ENCODE measurements at regions not wholly inside any gene's neighbourhood (a gene's known extent, or its start where the extent isn't known, plus 50 kb on each side); places are given as distances from the start of the nearest gene placed in this dataset.
"Not testable (repeated sequence)": the region's sequence is repeated elsewhere in the genome, so short reads cannot be mapped to it uniquely, and the experiment has no call there.

DNA sequence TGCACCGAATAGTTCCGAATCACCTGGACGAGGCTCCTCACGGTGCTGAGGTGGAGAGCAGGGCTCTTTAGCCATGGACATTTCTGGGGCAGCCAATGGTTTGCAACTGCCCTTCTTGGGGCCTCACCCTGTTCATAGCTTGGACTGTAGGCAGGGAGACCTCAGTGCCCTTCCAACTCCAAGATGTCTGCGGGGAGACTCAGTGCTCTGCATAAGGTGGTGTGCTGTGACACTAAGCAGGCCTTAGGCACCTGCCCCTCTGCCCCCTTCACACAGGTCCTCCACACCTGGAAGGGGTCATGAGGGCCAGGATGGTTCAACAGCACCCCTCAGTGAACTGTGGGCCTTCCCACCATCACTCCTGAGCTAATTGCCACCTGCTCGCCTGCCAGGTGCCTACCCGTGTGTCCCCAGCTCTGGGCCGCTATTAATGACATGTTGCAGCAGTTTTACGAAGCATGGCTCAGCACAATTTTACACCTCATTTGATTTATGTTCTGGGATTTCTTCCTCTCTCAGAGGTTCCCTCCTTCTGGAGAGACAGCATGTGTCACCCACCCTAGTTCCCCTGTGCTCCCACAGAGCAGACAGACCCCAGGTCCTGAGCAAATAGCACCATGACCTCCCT is 101.2 kb upstream of the SMAD3 start:
- ATAC-seq (no peak), DNase-seq (ENCODE audit: missing footprints) (no peak)
- intact Hi-C loops (cut with DNase I) = no loop called here

DNA sequence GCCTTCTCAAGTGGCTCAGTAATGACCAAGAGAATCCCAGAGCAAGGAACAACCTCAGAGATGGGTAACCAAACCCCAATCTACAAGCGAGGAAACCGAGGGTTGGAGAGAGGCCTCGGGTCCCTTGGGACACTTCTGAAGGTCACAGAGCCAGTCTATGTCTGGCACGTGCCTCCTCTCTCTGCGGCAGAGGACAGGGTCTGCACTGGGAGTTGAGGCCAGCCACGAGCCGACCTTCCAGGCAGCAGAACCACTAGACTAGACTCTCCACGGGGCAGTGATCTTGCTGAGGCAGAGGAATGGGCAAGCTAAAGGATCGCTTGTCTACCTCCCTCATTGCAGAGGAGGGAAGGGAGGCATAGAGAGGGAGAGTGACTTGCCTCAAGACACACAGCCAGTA is 100.6 kb upstream of the SMAD3 start:
- ATAC-seq (no peak), DNase-seq (ENCODE audit: missing footprints) (no peak)
- intact Hi-C loops (cut with DNase I) = no loop called here

DNA sequence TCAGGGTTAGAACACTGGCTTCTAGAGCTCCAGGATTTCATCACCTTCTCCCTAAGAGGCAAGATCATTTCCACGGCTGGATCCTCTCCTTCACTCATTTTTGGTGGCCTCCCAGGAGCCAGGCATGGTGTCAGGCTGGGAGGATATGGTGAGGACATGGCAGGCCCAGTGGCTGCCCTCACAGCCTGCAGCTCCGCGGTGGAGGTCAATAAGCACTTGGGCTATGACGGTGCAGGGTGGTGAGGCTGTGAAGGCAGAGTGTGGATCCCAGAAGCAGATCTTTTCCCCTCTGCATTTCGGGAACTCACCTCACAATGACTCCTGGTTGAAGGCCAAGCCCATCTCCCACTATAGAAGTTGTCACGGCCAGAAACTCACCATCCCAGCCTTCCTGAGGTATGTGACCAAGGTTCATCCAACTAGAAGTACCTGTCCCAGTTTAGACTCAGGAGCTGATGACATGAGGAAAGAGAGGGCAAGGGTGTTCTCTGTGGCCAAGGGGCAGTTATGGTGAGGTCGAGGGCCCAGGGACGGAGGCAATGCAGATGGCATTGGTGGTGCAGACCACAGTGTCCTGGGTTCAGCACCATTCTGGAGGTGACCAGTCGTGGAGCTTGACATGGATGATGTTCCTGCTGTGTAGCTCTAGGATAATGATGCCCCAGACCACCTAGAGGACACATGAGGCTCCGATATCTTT is 100.1 kb upstream of the SMAD3 start:
- ATAC-seq = no peak
- DNase-seq (ENCODE audit: missing footprints) = no peak
- intact Hi-C loops (cut with DNase I) = no loop called here

DNA sequence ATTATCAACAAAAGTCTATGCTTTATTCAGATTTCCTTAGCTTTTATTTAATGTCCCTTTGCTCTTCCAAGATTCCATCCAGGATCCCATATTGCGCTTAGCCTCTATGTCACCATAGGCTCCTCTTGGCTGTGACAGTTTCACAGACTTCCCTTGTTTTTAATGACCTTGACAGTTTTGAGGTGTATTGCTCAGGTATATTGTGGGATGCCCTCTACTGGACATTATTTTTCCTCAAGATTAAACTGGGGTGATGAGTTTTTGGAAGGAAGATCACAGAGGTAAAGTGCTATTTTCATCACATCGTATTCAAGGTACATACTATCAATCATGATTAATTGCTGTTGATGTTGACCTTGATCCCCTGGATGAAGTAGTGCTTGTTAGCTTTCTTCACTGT is 99.1 kb upstream of the SMAD3 start:
- intact Hi-C loops (cut with DNase I) = no loop called here
- DNase-seq (ENCODE audit: missing footprints) (no peak), ATAC-seq (no peak)

DNA sequence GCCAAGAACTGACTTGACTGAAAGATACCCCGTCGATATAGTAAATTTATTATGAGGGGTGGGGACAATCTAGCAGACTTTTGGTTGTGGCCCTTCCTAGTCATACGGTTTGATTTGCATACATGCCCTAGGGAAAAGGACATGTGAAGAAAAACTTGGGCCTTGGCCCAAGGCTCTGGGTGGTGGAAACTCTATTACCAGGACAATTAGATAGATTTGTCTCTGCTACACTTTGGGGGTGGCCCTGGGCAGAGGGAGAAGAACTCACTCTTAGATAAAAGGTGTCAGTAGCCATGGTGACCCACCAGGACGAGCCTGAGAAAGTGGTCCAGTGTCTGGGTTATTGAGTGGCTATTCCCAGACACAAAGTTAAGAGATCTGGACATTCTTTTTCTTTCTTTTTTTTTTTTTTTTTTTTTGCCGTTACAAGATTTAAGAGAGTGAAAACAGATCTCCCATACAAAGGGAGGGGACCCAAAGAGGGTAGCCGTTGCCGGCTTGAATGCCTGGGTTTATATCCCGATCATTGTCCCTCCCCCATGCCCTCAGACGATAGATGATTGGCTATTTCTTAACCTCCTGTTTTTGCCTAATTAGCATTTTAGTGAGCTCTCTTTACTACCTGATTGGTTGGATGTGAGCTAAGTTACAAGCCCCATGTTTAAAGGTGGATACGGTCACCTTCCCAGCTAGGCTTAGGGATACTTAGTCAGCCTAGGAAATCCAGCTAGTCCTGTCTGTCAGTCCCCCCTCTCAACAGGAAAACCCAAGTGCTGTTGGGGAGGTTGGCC is 96.4 kb upstream of the SMAD3 start:
- DNase-seq (ENCODE audit: missing footprints) (no peak), ATAC-seq (no peak)
- intact Hi-C loops (cut with DNase I) = no loop called here

DNA sequence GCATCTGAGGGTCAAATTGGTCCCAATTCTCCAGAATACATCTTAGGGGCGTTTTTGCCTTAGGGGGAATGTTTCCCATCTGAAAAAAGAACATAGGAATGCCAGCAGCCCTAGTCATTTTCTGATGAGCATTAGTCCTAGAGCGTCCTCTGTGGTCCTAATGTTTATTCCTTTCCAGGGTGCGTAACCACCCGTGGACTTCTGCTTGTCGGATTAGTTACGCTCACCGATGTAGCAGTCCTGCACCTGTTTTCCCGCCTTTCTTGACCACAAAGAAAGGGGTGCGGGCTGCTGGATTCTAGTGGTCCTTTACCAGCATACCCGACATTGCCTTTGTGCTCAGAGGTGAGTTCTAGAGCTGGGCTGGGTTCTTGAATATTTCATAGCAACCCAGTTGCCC is 91.3 kb upstream of the SMAD3 start:
- intact Hi-C loops (cut with DNase I); ATAC-seq; DNase-seq (ENCODE audit: missing footprints): not testable (repeated sequence)

DNA sequence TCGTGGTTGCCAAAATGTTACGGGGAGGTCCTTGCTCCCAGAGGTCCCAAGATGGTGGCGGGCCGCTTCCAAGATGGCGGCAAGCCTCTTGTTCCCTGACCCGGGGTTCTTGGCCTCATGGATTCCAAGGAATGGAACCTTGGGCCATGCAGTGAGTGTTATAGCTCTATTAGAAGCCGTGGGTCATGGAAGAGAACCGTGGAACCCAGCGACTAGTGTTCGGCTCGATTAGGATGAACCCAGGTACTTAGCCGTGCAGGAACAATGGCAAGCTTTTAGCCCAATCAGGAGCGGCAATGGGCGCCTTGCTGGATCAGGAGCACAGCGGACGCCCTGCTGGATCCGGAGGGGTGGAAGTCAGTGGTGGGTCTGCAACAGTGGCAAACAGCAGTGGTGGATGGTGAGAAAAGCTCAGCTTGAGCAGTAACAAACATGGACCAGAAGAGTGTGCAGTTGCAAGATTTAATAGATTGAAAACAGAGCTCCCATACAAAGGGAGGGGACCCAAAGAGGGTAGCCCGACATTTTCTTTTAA is 89.2 kb upstream of the SMAD3 start:
- intact Hi-C loops (cut with DNase I); ATAC-seq; DNase-seq (ENCODE audit: missing footprints): not testable (repeated sequence)

DNA sequence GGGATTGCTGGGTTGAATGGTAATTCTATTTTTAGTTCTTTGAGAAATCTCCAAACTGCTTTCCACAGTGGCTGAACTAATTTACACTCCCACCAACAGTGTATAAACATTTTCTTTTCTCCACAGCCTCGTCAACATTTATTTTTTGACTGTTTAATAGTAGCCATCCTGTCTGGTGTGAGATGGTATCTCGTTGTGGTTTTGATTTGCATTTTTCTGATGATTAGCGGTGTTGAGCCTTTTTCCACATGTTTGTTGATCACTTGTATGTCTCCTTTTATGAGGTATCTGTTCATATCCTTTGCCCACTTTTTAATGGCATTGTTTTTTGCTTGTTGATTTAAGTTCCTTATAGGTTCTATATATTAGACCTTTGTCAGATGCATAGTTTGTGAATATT is 85.1 kb upstream of the SMAD3 start:
- ATAC-seq; DNase-seq (ENCODE audit: missing footprints); intact Hi-C loops (cut with DNase I): not testable (repeated sequence)

DNA sequence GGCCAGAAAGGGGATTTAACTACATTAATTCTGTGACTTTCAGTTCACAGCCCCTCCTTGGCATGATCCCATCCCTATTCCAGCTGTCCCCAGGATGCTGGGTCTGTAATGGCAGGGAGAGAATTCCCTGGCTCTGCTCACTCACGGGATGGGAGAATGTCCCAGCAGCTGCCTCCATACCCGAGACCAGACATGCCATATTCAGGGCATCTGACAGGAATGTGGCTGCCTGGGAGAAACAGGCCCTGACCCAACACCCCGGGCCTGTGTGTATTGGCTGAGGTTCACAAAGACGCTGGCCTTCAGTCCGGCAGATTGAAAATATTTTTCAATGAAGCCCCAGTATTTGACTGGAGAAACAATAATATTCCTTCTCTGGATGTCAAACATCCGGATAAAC is 83.6 kb upstream of the SMAD3 start:
- intact Hi-C loops (cut with DNase I) = no loop called here
- no peak for DNase-seq (ENCODE audit: missing footprints)
- no peak for ATAC-seq

DNA sequence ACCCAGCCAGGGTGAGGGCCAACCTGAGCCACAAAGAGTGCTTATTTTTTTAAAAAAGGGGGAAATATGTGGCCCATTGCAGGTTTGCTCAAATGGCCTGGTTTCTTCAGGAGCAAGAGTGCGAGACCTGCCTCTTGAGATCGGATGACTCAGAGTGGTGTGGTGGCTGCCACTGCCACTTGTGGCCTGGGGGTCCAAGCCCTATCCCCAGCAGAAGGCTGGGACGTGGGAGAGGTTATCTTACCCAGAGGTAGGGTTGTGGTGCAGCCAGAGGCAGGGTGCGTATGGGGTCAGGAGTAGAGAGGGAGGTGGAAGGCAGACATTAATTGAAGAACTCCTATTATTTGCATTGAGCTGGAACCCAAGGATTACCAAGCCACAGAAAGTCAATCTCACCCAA is 83.2 kb upstream of the SMAD3 start:
- intact Hi-C loops (cut with DNase I) = no loop called here
- DNase-seq (ENCODE audit: missing footprints) (no peak), ATAC-seq (no peak)

DNA sequence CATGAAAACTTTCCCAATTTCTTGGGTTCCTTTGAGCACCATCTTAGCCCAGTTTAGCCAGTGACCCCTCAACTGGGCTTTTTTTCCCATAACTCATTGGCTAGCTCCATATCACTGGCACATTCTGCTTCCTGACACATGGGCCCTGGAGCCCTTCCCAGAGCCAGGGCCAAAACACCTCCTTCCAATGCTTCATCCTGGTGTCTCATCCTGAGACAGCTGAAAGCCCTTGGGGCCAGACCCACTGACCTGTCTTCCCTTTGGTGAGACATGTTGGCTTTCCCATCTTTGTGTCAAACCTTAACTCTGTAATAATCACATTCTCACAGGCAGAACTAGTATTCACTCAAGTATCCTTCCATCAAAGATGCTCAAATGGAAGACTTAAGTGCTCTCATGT is 82.6 kb upstream of the SMAD3 start:
- intact Hi-C loops (cut with DNase I) = no loop called here
- ATAC-seq (no peak), DNase-seq (ENCODE audit: missing footprints) (no peak)

DNA sequence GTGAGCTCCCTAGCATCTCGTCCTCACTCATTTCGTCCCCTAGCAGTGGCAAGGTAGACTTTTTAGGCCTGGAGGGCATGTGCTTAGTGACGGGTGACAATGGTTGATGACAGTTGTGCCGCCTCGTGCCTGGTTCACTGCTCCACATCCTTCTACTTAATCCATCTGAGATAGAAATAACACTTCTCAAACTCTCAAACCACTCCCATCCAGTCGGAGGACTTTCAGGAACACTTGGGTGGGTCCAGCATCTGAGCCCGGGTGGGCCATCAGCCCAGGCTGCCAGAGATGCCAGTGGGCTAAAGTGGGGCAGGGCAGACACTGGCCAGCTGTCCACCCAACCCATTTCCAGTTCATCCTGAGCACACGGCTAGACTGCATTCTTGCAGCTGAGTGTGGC is 79.7 kb upstream of the SMAD3 start:
- ATAC-seq = no peak
- DNase-seq (ENCODE audit: missing footprints) = no peak
- intact Hi-C loops (cut with DNase I) = no loop called here

DNA sequence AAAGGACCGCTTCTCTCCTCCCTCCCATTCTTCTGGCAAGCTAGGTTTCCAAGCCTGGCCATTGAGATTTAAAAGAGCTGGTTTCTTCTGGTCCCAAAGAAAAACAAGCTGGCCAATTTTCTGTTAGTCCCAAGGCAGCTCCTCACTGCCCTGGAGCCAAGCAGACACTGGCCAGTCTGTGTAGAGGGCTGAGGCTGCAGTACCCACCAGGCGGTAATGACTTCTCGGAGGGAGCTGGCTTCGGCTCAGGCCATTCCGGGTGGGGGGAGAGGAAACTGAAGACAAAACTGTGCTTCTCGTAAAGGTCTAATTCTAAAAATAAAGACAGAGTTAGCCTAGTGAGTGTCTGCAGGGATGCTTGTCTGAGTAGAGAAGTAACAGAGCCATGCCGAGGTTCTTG is 78.5 kb upstream of the SMAD3 start:
- ATAC-seq (no peak), DNase-seq (ENCODE audit: missing footprints) (no peak)
- intact Hi-C loops (cut with DNase I) = no loop called here

DNA sequence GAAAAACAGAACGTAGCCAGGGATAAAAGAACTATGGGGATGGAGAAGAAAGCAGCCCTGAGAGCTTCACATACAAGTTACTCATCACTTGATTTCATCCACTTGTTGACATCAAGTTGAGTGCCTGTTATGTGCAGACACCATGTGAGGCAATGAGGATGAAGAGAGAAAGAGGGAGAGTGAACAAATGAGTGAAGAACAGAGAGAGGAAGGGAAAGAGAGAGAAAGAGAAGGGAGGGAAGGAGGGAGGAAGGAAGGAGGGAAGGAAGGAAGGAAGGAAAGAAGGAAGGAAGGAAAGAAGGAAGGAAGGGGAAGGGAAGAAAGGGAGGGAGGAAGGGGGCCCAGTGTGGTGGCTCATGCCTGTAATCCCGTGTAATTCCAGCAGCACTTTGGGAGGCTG is 72.3 kb upstream of the SMAD3 start:
- intact Hi-C loops (cut with DNase I) = no loop called here
- DNase-seq (ENCODE audit: missing footprints) (no peak), ATAC-seq (no peak)

DNA sequence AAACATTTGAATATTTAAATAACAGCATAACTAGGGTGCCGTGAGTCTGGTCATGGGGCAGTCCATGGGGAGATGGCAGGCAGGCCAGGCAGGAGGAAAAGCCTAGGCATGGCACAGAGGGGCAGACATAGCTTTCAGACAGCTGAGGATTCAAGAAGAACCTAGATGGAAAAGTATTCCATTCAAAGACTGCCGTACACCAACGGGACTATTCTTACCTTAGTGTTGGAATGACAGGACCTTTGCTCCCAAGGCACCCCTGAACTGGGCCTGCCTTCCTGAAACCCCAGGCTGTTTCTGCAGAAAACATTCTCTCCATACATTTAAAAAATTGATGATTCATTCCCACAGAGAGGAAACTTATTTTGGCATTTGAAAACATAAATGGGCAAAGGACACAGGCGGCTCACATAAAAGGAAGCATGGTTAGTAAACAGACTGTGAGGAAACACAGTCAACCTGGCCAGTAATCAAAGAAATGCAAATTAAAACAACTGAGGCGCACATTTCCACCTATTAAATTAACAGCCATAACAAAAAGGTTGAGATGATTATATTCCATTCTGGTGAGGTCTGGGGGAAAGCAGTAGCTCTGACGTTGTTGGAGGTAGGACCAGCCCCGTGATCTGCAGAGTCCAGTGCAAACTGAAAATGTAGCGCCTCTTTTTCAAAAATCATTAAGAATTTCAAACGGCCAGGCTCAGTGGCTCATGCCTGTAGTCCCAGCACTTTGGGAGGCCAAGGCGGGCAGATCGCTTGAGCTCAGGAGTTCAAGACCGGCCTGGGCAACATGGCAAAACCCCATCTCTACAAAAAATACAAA is 71.3 kb upstream of the SMAD3 start:
- DNase-seq (ENCODE audit: missing footprints) (no peak), ATAC-seq (no peak)
- intact Hi-C loops (cut with DNase I) = no loop called here

DNA sequence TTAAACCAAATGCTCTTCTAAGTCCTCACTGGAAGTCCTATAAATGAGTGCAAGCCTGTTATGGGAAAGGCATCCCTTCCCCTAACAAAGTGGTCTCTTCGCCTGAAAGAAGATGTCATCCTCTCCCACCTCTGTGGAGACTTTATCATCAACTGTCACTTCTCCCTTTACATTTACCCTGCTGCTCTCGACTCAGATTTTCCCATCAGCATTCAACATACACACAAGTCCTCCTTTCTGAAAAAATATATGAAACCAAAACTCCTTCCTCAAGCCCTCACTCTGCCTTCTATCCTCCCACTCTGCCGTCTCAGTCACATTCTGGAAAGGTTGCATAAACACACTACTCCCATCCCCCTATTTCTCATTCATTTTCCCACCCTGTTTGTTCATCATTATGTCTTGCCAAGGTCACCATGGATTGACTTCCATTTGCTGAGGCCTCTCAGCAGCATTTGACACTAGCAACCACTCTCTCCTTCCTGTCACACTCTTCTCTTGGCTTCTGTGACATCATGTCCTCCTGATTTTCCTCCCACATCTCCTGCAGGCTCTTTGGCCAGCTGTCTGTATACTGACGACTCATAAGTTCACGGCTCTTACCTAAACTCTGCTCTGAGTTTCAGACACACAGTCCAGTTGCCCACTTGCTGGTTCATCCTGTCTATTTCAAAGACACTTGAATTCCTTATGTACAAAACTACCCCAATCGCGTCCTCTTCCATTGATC is 70.3 kb upstream of the SMAD3 start:
- intact Hi-C loops (cut with DNase I) = no loop called here
- DNase-seq (ENCODE audit: missing footprints) (no peak), ATAC-seq (no peak)

DNA sequence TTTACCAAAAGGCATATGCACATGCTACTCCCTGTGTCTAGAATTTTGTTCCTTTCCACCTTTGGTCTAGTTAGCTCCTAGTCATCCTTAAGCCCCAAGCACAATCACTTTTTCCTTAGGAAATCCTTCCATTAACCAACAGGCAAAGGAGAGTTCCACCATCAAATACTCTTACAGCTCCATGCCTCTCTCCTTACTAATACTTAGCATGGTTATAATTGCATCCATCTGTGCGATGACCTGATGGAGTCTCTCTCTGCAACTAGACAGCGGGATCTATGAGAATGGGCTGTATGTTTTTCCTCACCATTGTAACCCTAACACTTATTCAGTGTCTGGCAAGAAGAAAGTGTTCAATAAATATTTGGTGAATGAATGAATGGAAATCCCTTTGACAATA is 69.3 kb upstream of the SMAD3 start:
- DNase-seq (ENCODE audit: missing footprints) (no peak), ATAC-seq (no peak)
- intact Hi-C loops (cut with DNase I) = no loop called here

DNA sequence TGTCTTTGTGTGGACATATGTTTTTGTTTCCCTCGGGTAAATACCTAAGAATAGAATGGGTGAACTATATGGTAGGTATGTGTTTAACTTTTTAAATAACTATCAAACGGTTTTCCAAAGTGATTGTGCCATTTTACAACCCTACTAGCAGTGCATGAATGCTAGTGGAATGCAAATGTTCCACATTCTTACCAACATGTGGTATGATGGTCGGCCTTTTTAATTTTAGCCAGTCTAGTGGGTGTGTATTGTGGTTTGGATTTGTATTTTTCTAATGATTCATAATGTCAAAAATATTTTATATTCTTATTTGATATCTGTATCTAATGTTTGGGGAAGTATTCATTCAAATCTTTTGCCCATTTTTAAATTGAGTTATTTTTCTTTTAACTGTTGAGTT is 68.2 kb upstream of the SMAD3 start:
- intact Hi-C loops (cut with DNase I) = no loop called here
- DNase-seq (ENCODE audit: missing footprints) (no peak), ATAC-seq (no peak)
